T-helper 9 cell (primary cell): ENCODE measurements at regions not wholly inside any gene's neighbourhood (a gene's known extent, or its start where the extent isn't known, plus 50 kb on each side); places are given as distances from the start of the nearest gene placed in this dataset.

Experiments used
- DNase-seq: peaks from one replicate; pipeline ENCODE4 v3.0.0-alpha.2; 2020

DNA sequence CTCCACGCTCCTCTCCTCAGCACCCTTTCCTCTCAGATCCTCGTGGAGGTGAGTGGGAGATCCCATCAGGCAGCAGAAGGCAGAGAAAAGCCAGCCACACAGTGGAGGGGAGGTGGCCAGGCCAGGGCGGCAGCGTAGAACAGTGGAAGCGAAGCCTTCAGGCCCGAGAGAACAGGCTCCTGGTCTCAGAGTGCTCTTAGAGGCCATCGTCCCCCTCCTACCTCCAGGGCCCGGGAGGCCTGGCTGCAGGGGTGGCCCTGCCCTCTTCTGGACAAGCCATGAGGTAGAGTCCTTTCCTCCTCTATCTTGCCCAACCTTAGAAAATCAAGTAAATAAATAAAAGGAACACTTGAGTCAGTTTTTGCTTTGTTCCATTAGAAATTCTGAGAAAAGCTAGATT, 202.0 kb downstream of the KATNAL1 start:
- no peak for DNase-seq

DNA sequence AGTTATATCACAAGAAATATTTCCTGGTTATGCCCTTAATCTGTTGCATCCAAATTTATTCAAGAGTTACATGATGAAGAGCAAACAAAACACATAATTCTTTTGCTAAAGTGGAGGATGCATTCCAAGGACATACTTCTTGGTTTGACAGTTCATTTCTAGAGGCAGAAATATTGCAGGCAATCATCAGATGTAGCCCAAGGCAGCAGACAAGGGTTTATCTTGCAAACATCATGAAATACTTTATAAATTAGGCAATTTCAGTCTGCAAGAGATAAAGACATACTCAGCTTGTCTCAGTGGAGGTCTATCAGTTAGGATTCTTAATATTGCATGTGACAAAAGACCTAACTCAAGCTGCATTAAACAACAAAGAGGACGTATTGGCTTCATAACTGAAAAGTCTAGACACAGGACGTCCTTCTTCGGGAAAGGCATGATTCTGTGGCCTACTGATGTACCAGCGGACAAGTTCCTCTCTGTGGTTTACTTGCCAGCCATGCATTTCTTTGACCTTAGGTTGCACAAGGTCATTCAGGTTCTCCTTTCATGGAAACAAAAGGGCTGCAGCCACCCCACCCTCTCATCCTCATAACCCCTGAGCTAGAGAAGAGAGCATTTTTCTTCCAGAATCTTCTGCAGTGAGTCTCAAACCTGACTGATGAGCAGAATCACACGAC, 204.1 kb downstream of the KATNAL1 start:
- no peak for DNase-seq

DNA sequence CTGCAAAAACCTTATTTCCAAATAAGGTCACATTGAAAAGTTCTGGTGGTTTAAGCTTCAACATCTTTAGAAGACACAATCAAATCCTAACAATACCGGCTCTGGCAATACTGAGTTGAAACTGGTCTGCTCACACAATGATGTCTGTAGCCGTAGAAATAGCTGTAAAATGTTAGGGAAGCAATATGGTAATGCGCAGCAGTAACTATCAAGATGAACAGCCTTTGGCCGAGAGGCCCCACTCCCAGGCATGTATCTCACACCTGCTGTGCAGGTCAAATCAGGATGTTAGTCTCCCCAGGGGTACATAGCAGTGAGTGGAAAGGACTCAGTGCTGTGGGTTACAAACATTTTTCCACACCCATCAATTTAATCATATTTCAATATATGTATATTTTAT, 207.1 kb downstream of the KATNAL1 start:
- DNase-seq, result no peak

DNA sequence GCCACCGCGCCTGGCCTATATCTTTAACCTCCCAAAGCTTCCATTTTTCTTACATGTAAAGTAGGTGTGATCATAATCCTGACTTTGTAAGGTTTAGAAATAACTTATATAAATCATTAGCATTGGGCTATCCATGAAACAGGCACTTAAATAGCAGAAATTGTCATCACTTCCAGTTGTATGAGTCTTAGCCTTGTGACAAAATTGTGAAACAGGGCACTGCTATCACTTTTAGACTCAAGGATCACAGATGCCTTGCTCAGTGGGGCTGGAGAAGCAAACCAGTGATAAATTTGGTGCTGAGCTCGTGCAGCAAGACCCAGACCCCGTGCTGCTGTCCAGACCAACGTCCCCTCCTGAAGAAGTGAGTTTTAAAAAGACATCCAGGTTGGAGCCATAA, 209.7 kb downstream of the KATNAL1 start:
- no peak for DNase-seq

DNA sequence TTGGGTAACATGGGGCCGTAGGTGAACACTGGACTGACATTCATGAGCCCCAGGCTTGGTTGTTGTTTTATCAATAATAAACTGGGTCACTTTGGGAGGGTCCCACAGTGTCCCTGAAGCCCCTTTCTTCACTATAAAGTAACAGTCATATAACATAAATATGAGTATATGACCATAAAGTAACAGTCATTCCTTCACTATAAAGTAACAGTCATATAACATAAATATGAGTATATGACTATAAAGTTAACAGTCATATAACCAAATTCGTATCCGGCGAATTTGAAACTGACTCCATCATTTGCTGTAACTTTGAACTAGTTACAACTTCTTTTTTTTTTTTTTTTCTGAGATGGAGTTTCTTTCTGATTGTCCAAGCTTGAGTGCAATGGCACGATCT, 210.3 kb downstream of the KATNAL1 start:
- DNase-seq, result no peak

DNA sequence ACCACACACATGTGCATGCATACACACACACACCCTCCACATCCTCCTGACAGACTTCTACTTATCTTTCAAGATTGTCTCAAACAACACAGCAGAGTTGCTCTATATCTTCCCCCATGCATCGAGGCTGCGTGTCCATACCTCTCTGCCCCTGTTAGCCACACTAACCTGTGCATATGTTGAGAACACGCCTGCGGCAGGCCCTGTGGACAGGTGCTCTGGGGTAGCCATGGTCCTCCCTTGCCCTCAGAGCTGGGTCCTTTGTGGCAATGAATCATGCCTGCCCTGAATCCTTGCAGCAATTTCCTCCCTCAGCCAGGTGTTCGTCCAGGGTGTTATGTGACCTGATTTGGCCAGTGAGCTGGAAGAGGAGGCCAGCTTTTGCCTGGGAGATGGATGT, 213.3 kb downstream of the KATNAL1 start:
- no peak for DNase-seq

DNA sequence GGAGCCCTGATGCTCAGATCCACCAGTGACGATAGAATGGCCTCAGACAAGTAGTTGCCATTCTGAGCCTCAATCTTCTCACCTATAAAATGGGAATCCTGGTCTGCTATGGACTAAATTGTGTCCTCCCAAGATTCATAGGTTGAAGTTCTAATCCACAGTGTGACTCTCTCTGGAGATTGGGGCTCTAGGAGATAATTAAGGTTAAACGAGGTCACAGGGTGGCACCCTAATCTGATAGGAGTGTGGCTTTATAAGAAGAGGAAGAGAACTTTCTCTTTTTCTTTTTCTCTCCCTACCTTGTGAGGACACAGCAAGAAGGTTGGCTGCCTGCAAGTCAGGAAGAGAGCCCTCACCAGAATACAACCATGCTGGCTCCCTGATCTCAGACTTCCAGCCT, 214.1 kb downstream of the KATNAL1 start:
- DNase-seq, result no peak

DNA sequence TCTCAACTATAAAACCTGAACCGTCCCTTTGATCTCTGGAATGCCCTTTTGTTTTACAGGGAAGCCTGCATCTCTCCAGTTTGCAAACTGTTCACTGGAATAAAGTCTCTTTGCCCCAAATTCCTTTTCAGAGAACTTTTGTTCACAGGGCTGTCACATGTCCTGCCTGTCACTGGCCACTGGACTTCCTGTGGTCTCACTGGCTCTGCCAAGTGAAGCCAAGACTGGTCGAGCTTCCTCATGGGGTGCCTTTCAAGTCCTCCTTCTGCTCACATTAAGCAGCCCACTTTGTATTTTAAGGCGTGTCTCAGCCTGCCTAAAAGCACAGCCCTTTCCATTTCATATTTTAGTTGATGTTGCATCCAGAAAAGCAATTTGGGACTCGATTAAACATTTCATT, 215.7 kb downstream of the KATNAL1 start:
- DNase-seq, result no peak

DNA sequence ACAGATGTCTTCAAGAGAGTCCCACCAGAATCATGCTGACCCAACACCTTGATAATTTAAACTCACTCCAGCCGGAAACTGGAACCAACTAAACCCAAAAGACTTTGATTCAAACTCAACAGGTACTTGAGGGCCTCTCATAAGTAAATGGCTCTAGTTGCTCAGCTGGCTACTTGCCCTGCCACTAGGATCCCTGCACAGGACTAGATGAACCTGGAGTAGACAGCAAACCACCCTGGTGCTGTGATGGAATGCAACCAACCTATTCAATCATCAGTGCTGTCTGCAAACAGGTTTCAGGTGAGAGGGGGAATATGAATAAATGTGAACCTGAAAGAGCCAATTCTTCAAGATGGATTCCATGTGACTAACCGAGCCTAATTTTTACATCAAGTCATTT, 216.3 kb downstream of the KATNAL1 start:
- no peak for DNase-seq

DNA sequence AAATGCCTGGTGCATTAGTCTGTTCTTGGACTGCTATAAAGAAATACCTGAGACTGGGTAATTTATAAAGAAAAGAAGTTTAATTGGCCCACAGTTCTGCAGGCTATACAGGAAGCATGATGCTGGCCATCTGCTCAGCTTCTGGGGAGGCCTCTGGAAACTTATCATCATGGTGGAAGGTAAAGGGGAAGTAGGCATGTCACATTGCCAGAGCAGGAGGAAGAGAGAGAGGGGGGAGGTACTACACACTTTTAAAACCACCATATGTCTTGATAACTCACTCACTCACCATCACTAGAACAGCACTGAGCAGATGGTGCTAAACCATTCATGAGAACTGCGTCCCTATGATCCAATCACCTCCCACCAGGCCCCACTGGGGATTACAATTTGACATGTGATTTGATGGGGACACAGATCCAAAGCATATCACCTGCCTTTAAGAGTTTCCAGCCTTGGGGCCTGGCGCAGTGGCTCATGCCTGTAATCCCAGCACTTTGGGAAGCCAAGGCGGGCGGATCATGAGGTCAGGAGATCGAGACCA, 219.0 kb downstream of the KATNAL1 start:
- DNase-seq, result no peak

DNA sequence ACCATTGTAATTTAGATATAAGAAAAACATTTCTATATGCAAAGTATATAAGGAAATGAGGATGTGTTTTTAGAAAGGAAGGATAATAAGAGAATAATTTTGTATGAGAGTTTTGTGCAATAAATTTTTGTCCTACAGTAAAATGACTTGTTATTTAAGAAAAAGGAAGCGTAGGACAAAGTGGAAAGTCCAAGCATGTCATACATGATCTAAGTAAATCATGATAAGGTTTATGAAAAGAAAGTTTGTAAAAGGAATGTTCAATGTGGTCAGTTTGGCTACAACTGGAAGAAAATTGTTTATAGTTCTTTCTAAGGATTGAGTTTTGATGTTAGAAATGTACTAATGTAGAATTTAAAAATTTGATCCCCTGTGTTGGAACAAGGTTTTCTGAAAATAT, 222.3 kb downstream of the KATNAL1 start:
- no peak for DNase-seq

DNA sequence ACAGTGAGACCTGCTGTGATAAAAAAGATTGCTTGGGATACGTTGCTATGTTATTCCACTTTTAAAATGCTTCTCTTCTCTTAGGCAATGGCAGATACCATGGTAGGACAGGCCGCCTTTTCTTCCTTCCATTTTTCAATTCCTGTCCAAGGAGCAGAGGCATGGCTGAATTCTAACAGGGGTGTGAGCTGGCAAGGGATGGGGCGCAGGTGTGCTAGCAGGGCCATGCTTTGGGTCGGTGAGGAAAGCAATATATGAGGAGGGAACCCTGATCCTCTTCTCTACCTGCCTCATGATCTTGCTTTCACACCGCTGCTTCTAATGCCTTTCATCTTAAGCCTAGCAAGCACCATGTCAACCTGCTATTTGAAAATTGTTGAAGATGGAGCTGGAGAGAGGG, 225.0 kb downstream of the KATNAL1 start:
- DNase-seq, result no peak

DNA sequence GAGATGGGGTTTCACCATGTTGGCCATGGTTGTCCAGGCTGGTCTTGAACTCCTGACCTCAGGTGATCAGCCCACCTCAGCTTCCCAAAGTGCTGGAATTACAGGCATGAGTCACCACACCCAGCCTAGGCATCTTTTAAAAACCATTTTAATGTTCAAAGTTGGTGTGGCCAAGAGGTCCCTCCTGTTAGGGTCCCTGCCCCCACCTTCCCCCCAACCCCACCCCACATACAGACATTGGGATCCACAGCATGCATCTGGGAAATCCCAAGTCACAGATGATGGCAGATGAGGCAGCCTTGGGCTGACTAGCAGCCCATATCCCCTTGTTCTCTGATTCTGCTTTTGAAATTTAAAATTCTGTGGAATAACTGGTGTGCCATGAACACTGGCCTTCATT, 226.0 kb downstream of the KATNAL1 start:
- no peak for DNase-seq

DNA sequence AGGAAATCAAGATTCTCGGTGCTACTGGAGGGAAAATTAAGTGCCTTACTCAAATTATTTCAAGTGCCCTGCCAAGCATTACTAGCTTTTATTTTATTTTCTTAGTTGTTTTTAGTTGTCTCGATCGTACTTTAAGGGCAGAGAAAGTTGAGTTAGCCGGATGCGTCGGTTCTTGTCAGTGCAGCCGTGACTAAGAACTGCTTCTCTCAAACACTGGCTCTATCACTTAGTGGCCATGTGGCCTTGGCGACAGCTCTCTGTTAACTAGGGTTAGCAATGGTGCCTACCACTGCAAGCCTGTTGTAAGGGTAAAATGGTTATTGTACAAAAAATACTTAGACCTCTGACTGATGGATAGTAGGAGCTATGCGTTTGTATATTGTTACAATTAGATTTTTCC, 227.8 kb downstream of the KATNAL1 start:
- DNase-seq, result no peak

DNA sequence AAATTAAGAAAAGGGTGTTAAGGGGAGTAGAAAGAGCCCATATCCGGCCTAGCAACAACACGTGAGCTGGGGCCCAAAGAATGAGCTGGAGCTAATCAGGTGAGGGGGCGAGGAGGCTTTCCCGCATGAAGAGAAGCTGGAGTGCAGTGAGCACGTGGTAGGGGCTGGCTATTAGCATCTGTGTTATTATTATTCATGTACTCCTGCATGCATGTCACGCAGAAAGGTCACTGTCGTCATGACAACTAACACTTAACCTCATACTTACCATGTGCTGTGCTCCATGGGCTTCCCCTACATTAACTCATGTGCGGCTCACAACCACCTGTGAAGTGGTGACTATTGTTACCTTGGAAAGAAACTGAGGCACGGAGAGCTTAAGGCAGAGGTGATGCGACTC, 227.6 kb upstream of the UBL3 start:
- no peak for DNase-seq

DNA sequence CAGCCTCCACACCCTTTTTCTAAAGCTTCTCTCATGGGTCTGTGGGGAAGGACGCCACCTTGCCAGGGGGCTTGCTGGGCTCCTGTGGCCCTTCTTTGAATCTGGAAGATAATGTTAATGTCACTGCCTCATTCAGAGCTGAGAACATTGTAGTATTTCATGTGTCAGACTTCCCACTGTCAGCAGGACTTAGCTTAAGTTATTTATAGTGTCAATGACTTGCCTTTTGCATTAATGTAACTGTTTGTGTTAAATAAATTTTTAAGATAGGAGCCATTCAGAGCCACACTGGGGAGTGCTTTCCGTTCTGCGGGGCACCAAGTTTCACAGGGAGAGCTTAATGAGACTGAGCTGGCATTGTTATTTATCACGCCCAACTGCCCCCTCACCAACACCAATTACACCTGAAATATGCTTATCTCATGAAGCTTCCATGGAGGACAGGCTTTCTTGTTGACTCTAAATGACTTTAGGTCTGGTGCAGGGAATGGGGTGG, 226.9 kb upstream of the UBL3 start:
- DNase-seq, result no peak

DNA sequence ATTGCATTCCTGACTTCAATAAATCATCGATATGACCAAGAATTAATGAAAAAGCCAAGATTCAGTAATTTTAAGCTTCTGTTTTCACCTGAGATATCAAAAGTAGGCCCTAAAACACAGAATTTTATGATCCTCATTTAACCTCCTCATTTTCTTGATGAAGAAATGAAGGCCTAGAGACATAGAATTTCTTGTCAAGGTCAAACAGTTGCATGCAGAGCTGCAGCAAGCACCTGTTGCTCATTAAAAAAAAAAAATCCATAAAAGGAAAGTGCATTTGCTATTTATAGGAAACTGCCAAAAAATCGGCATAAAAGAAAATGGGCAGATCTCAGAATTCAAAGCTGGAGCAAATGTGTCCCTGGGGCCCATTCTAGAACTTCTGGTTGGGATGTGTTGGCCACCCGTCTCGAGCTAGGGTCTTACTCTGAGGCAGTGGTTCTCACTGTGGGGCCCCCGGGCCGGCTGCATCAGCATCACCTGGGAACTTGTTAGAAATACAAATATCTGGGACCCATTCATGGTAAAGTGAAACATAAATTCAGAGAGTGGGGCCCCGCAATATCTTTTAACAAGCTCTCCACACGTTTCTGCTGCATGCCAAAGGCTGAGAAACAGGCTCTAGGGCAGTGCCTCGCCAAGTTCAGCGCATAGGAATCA, 224.7 kb upstream of the UBL3 start:
- DNase-seq, result no peak

DNA sequence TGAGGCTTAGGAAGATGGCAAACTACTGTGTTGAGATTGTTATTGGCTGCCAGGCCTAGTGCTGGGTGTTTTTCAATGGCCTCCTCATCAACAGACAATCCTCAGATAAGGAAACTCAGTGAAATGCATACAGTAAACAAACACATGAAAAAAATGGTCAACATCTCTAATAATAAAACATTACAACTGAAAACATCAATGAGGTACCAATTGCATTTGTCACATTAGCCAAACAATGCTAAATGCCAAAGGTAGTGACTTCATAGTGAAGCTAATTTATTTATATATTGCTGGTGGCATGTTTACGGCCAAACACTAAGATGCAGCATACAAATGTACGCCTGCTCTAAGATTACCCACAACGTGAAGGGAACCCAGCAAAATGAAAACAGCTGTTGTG, 224.0 kb upstream of the UBL3 start:
- no peak for DNase-seq

DNA sequence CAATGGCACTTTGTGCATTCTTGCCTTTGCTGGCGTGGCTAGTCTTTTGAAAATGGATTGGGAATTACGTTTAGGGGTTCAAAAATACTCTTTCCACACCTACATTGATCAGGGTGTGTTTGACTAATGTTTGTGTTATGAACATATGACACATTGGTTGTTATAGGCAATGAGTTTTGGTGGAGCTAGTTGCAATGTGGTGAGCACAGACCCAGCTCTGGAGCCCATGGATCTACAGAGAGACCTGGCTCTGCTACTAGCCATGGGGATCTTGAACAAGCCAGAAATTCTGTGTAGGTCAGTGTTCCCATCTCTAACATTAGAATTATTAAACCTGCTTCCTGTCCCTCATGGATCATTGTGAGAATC, 222.4 kb upstream of the UBL3 start:
- no peak for DNase-seq

DNA sequence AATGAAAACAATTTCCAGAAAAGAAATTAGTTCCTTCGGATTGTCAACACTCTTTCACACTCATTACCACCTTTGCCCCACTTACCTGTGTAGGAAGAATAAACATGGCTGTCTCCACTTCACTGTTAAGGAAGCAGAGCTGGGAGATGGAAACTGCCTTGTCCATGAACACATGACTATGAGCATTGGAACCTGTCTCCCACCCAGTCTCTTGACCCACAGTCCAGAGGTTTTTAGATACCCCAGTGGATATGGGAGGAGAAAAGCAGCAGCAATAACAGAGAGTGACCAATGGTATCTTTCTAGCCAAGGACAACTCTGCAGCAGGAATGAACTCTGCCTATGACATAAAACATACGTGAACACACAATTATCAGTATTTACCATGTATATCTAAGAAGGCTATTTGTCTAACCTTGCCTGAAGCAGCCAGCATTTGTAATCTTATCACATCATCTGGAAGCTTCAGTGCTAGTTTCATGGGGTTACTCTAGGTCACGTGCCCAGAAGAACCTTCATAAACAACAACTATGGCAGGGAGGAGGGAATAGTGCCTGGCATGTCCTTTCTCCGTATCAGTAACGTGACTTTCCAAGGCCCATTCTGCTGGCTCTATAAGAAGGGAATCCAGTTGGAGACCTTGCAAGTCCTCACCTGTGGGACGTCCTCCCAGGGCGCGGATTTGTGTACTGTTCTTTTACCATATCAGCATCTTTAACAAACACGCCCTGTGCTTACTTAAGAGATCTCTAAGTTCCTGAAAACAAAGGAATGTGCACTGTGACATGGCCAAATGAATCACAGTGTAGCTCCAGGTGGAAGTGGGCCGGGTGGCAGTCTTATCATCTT, 221.8 kb upstream of the UBL3 start:
- DNase-seq, result no peak

DNA sequence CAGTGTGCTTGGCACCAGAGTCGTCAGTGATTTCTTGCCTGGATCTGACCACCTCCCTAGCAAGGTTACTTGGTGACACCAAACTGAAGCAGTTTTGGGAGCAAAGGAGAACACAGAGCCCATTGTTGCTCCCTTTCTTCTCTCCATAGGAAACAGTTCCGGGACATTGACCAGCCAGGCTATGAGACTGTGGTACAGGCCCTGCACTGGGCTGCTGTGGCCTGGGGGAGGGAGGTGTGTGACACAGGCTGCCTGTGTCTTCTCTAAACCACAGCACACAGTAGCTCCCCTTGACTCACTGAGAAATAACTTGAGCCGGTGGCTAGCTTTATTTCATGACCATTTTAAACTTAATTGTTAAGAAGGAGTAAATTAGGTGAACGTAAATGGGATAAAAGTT, 214.8 kb upstream of the UBL3 start:
- DNase-seq, result no peak

DNA sequence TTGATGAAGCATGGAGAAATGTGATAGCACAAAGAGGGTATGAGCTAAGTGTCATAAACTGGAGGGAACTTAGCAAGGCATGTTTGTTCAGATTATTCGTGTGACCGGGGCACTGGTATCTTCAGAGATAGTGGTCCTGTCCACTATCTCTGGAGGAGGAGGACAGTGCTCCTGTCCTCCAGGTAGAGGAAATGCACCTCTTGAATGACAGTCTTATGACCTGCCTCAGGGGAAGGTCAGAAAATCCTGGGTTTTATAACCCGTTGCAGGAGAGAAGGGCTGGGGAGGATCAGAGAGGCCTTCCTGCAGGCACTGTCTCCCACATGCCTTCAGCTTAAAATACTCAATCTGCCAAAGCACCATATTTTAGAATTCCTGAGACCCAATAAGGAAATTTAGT, 213.5 kb upstream of the UBL3 start:
- no peak for DNase-seq

DNA sequence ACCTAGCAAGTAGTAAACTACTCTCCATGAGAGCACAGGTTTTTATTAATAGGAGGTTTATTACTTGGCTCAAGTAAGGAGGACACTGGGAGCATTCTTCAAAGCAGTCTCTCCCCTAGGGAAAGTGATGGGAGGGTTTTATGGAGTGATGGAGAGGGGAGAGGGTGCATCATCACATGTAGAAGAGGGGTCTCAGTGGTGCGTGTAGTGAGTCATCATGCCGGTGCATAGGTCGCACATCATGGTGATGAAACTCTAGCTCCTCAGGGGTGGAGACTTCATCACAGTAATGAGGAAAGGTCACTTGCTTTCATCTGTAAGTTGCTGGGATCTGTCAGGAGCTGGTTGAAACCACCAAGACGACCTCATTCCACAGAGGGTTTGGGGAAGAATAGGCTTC, 210.8 kb upstream of the UBL3 start:
- no peak for DNase-seq

DNA sequence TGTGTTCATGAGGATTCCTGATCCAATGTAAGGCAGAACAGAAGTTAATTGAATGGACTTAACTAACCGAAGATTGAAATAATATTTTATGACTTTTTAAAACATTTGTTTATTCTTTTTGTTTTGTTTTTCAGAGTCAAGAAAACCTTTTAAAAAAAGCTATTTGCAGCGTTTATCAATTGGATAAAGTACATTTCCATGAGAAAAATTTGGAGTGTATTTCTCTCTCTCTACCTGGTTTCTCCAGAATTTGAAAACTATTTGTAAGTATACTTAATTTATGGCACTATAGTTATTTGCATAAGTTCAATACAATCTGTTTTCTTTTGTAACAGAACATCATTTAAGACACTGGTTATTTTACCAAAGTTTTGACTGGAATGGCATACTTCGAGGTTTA, 208.0 kb upstream of the UBL3 start:
- DNase-seq, result no peak
